ENCODE measurements at regions not wholly inside any gene's neighbourhood (a gene's known extent, or its start where the extent isn't known, plus 50 kb on each side); places are given as distances from the start of the nearest gene placed in this dataset.

DNA sequence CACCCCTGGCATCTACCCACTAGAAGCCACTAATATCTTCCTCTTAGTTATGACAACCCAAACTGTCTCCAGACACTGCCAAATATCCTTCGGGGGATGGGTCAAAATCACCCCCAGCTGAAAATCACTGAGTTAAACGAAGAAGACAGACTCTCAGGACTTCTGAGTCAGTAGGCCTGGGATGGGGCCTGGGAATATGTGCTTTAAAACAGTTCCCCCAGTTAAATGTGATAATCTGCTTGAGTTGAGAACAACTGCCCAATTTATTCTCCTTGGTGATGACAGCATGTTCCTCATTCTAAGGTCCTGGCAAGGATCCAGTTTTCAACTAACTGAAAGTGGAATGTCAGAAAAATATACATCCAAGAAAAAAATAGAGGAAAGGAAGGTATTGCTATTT is 52.4 kb downstream of the CBLL2 start:
- no peak for DNase-seq (ENCODE audit: low read depth)

GRCh38 chrX:22329783-22330182 is 57.1 kb downstream of the CBLL2 start:
- no peak for DNase-seq (ENCODE audit: low read depth)

- no peak for DNase-seq (ENCODE audit: low read depth)
These were observed 66.0 kb downstream of the CBLL2 start for GRCh38 chrX:22338740-22339139.

GRCh38 chrX:22339459-22339858 is 66.7 kb downstream of the CBLL2 start:
- no peak for DNase-seq (ENCODE audit: low read depth)

DNA sequence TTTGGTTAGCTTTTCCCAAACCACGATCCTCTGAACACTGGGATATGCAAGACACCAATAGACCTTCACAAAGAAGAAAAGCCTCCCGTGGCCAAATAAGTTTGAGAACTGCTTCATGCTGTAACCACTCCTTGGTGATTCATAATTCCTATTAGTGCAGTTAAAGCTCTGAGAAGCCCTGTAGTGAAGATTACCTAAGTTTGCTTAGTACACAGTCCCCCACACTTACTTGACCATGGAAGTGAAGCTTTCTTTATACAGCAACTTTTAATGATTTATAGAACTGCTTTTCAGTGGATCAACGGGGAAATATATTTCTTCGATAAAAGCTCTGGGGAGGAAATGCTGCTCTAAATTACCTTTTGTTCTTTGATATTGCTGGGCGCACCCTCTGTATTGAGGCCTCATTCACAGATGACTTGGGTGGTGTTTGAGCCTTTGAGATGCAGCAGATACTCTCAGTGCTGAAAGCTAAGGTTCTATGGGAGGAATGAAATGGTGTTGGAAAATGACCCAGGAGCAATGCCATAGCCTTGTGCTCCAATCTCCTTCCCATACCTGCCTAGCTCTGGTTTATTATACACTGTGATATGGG is 67.4 kb downstream of the CBLL2 start:
- no peak for DNase-seq (ENCODE audit: low read depth)

GRCh38 chrX:22343192-22343591 is 70.5 kb downstream of the CBLL2 start:
- no peak for DNase-seq (ENCODE audit: low read depth)

- no peak for DNase-seq (ENCODE audit: low read depth)
These were observed 73.2 kb downstream of the CBLL2 start for GRCh38 chrX:22345884-22346283.

- no peak for DNase-seq (ENCODE audit: low read depth)
These were observed 74.8 kb downstream of the CBLL2 start for GRCh38 chrX:22347491-22347890.

GRCh38 chrX:22349116-22349515 is 76.4 kb downstream of the CBLL2 start:
- no peak for DNase-seq (ENCODE audit: low read depth)

DNA sequence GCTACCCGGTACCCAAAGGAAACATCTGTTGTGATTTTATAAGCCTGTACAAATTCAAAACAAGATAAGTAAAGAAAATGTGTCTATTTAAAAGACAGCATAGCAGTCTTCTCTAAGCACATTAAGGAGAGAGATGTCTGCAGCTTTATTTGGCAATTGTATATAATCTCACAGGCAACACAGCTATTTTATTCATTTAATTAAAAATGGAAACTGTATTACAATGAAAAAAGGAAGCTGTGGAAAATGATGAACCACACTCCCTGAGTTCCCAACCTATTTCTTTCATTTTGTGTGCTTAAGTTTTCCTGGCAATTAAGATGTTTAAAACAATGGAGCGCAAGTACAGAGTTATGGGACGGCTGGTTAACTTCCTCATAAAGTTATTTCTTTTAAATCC is 78.4 kb downstream of the CBLL2 start:
- no peak for DNase-seq (ENCODE audit: low read depth)

- no peak for DNase-seq (ENCODE audit: low read depth)
These were observed 79.3 kb downstream of the CBLL2 start for GRCh38 chrX:22351966-22352365.

DNA sequence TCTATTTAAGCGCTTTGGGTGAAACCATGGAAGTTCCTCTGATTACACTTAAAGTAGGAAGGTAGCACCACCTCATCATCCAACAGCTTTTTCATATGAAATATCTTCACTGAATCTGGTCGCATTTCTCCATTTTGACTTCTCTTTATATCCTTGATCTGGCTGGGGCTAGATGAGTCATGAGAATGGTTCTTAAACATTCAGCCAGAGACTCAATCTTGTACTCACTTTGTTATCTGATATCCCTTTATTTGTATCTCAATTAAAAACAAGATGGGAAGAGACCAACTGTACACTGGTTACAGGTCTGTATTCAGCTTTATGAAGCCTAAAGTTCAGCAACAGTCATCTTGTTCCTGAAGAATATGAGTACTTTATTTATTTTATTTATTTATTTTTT is 84.9 kb downstream of the CBLL2 start:
- DNase-seq (ENCODE audit: low read depth) = no peak

GRCh38 chrX:22360129-22360528 is 87.4 kb downstream of the CBLL2 start:
- no peak for DNase-seq (ENCODE audit: low read depth)

DNA sequence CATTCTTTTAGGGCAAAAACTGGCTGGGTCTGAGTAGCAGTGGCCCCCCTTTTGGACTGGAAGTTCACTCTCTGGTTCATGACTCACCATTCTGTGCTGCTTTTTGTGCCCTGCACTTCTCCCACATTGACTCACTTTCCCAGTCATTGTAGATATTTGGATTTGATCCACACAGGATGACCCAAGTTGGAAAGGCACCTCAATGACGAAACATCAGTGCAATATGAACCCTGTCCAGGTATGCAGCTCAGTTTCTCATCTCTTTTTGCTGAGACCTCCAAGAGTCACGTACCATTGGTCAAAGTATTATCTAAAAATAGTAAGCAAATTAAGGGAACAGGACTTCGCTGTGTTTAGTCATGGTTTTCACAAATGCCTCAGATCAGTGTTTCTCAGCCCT is 92.7 kb downstream of the CBLL2 start:
- peak; percentile 66 for DNase-seq (ENCODE audit: low read depth)

DNA sequence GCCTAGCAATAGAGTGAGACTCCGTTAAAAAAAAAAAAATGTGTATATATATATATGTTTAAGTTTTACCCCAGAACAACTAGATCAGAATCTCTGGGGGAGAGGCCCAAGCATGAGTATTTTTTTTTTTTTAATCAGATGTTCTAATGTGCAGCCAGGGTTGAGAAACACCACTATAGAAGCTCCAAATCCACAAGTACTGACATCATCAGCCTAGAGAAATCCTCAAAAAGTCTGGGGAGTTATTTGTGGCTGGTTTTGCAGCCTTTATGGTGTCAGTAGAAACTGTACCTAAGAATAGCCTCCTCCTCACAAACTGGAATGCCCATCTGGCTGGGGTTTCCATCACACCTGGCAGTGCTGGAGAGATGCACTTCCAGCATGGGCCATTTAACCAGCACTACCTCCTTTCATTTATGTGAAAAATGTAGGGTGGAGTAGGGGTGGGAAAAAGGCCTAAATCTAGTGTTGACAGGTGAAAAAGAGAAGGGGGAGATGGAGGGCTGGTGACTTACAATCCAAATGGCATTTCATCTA is 93.5 kb downstream of the CBLL2 start:
- DNase-seq (ENCODE audit: low read depth) = no peak

DNA sequence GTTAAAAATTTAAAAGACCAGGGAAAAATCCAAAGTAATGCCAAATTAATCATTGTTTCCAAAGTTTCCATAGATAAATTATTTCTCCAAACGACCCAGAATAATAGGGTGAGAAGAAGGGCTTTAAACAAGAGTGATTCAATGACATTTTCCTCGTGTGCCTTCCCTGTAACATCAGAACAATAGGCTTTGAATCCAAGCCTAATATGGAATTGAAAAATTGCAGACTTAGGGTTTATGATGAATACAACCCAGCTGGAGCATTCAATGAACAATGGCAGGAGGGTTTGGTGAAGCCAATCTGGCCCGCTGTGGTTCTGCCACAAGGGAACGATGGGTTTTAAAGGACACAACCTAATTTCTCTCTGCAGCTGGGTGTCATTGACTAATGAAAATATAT is 94.2 kb downstream of the CBLL2 start:
- no peak for DNase-seq (ENCODE audit: low read depth)

- DNase-seq (ENCODE audit: low read depth) = no peak
These were observed 100.4 kb downstream of the CBLL2 start for GRCh38 chrX:22373094-22373493.

DNA sequence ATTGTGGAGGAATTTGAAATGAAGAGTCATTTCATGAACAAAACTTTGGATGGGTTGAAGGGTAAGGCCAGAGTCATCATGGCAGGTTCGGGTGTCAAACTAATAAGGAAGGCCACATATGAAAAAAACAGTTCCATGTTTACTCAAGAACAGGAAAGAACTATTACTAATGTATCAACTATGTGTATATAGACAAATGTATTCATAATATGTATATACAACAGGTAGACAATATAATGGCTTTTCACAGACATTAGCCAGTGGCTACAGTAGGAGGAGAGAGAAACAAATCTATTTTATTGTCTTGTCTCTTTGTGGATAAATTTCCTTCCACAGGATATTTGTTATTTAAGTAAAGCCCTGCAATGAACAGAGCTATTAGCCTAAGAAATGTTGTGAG is 101.1 kb downstream of the CBLL2 start:
- DNase-seq (ENCODE audit: low read depth) = no peak

DNA sequence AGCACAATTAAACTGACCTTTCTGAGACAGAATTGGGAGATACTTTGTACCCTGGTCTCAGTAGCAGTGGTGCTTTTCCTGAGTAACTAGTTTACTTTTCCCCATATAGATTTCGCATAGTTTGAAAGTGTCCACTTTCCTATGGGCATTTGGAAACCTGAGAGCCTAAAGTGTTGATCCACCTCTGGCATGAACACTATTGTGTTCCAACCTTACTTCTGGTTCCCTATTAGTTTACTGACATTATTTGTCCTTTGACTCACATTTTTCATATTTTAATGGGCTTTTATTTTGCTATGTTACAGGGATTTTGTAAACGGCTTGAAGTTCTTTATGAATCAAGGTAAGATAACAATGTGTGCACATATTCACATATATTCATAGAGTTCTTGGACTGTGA is 103.7 kb downstream of the CBLL2 start:
- no peak for DNase-seq (ENCODE audit: low read depth)

DNA sequence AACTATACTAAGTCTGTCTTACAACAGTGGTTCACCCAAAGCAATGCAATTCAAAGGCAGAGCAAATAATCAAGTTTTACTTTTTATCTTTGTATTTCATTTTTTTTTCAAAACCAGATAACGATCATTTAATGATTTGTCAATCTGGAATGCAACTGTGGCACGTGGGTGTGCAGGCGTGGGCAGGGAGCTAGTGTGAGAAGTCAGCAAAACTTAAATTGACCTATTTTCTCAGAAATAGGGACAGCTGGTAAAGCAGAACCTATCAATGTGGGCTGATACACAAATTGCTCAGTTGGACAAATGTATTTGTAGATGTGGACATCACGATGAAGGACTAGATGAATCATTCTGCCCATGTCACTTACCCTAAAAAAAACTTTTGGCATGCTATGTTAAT is 105.6 kb downstream of the CBLL2 start:
- no peak for DNase-seq (ENCODE audit: low read depth)

DNA sequence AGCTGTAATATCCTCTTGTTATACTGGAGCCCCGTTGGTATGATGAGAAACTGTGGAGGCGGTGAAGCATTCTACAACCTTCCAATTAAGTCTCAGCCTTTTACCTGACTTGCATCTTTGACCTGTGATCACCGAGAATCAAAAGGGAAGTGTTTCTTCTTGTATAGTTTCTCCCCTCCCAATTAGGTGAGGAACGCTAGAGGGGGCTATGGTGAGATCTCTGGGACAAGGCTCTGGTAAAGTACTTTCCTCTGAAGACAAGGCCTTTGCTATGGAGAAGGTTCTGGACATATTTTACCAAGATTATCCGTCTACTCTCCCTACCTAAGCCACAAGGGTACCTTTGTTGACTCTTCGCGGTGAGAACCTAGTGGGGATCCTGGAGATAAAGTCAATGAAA is 111.3 kb downstream of the CBLL2 start:
- DNase-seq (ENCODE audit: low read depth) = no peak

DNA sequence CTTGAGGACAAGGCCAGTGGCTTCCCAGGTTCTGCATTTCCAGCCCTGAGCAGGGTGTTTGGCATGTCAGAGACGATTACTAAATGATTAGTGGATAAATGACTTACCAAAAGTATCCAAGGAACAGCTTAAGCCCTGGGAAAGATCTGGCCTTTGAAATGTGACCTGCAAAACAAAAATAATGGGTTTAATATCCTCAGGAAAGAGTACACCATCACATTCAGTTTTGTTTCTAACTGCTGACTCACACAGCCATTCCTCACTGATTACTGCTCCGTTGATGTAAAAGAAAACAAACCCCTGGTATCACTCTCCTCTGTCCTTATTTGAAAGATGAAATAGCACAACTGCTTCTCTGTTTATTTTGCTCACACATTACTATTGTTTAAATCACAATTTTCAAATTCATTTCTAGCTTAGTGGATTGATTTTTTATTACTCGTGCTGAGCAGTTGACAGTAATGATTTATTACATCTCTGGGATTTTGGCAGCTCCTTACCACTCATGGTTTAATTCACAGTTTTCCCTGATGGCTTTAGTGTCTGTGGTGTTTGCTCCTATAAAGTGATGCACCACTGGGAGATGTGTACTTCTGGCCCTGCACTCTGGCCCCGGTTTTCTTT is 117.0 kb downstream of the CBLL2 start:
- peak; percentile 42 for DNase-seq (ENCODE audit: low read depth)

GRCh38 chrX:22392133-22392948 is 119.6 kb downstream of the CBLL2 start:
- no peak for DNase-seq (ENCODE audit: low read depth)
